ENCODE measurements at regions not wholly inside any gene's neighbourhood (a gene's known extent, or its start where the extent isn't known, plus 50 kb on each side); places are given as distances from the start of the nearest gene placed in this dataset.
"Not testable (repeated sequence)": the region's sequence is repeated elsewhere in the genome, so short reads cannot be mapped to it uniquely, and the experiment has no call there.

DNA sequence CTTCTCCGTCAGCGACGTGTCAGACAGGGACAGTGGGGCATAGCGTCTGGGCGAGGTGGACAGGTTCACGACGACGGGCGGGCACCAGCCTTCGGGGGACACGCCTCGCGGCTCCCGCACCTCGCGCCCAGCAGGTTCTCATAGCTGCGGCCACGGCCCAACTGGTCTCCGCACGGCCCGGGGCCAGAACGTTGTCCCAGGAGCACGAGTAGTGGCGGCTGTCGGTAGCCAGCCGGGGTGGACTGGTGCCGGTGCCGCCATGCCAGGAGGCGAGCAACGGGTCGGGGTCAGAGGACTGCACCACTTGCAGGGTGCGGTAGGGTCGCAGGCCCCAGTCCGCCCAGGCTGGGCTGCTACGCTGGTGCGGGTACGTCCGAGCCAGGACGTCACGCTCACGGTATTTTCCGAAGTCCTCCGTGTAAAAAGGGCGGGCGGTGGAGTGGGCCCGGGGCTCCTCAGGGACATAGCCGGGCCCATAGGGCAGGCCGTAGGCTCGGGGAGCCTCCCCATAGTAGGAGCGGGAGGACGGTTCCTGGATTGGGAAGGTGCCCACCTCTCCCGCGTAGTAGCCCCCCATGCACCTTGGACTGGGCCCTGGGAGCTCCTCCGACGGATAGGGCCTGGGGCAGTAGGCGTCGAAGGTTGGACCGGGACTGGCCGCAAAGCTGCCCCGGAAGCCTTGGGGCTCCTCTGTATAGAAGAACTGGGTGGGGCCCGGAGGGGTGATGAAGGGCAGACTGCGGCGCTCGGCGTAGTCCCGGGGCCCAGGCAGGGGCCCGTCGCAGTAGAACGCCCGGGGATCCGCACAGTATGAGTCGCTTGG, 301.2 kb downstream of the CCDC74A start:
- not testable (repeated sequence) for H3K4me1 Mint-ChIP-seq; H3K27me3 Mint-ChIP-seq; H3K4me3 Mint-ChIP-seq; ATAC-seq (ENCODE audit: low read depth); H3K9me3 Mint-ChIP-seq; H3K36me3 Mint-ChIP-seq; H3K27ac Mint-ChIP-seq; DNase-seq (ENCODE audit: low spot score in 2 of 2)

- H3K4me1 Mint-ChIP-seq; H3K27ac Mint-ChIP-seq; DNase-seq (ENCODE audit: low spot score in 2 of 2); ATAC-seq (ENCODE audit: low read depth); H3K27me3 Mint-ChIP-seq; H3K4me3 Mint-ChIP-seq; H3K36me3 Mint-ChIP-seq; H3K9me3 Mint-ChIP-seq: not testable (repeated sequence)
Observed at GRCh38 chr2:131829456-131830241, 302.0 kb downstream of the CCDC74A start.

DNA sequence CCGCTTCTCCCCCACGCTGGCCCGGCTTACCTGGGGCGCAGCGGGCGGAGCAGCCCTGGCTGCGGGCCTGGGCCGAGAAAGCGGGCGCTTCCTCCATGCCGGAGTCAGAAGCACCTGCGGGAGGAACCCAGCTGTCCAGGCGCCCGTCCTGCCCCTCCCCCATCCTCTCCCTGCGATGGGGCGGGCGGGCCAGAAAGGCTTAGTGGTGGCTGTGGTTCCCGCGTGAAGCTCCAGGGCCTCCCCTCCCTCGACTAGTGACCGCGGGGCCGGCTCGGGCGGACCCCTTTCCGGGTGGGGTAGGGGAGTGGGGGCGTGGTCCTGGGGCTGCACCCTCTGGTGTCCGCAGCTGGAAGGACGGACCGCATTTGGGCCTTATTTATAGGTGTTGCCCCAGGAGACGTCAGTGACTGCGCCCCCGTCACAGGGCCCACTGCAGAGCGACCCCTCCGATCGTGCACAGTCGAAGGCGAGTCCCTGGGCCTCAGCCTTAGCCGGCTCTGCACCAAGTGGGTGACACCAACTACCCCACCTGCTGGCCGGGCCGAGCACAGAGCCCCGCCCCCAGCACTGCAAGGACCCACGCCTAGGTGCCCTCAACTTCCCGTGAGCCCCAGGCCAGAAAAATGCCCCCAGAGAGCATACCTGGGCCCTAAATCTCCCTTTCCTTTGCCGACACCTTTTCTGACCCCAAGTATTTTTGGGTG, 302.7 kb downstream of the CCDC74A start:
- not testable (repeated sequence) for H3K27me3 Mint-ChIP-seq; H3K36me3 Mint-ChIP-seq; H3K27ac Mint-ChIP-seq; ATAC-seq (ENCODE audit: low read depth); H3K4me3 Mint-ChIP-seq; H3K4me1 Mint-ChIP-seq; DNase-seq (ENCODE audit: low spot score in 2 of 2); H3K9me3 Mint-ChIP-seq

DNA sequence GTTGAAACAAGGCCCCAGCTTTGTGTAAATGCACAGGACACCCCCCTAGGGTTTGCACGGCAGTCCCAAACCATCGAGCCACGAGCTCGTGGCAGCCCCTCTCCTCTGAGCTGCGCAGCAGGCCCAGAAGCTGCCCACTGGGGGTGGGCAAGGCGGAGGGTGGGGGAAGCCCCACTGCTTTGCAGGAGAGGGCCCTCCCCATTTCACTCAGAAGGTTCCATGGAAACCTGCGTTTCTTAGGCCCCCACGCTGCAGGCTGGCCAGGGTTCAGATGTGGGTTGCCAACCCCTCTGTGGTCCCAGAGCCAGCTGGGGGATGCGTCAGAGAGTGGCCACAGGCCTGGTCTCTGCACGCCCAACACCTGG, 303.2 kb downstream of the CCDC74A start:
- not testable (repeated sequence) for H3K9me3 Mint-ChIP-seq; H3K4me3 Mint-ChIP-seq; DNase-seq (ENCODE audit: low spot score in 2 of 2); ATAC-seq (ENCODE audit: low read depth); H3K27ac Mint-ChIP-seq; H3K4me1 Mint-ChIP-seq; H3K36me3 Mint-ChIP-seq; H3K27me3 Mint-ChIP-seq

- H3K9me3 Mint-ChIP-seq, H3K4me1 Mint-ChIP-seq: not testable (repeated sequence)
- peak; percentile 59 for ATAC-seq (ENCODE audit: low read depth)
Observed at GRCh38 chr2:131831450-131832208, 303.9 kb downstream of the CCDC74A start.

DNA sequence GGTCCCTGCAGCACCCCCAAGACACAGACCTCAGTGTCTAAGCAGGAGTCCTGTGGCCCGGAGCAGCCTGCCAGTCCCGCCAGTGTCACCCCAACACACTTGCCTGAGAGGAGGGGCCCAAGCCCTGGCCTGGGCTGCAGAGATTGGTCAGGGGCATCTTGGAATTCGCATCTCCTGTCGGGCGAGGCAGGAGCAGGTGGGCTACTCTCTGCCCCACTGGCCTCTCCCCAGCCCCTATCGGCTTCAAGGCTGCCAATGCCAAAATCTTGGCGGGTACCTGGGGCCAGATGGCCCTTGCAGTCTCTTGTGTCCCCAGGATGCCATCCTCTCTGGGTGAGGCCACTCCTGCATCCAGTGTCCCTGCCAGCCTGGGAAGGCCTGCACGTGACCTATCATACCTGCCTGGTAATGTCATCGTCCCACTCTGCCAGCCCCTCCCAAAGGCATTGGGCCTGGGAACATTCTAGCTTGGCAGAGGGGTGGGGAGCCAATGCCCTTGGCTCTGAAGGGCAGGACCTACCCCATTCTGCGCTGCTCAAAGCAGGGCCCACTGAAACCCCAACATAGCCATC, 304.6 kb downstream of the CCDC74A start:
- ATAC-seq (ENCODE audit: low read depth); H3K27me3 Mint-ChIP-seq; H3K4me3 Mint-ChIP-seq; DNase-seq (ENCODE audit: low spot score in 2 of 2); H3K9me3 Mint-ChIP-seq; H3K4me1 Mint-ChIP-seq; H3K27ac Mint-ChIP-seq; H3K36me3 Mint-ChIP-seq: not testable (repeated sequence)

More at GRCh38 chr2:131831450-131832208, 303.9 kb downstream of the CCDC74A start:
- not testable (repeated sequence) for H3K4me3 Mint-ChIP-seq; DNase-seq (ENCODE audit: low spot score in 2 of 2); H3K36me3 Mint-ChIP-seq; H3K27ac Mint-ChIP-seq; H3K27me3 Mint-ChIP-seq

- H3K27me3 Mint-ChIP-seq: peaks cover 10% of the 10 kb centered on the region
- DNase-seq (ENCODE audit: low spot score in 2 of 2); ATAC-seq (ENCODE audit: low read depth); H3K27ac Mint-ChIP-seq; H3K9me3 Mint-ChIP-seq; H3K4me1 Mint-ChIP-seq; H3K4me3 Mint-ChIP-seq; H3K36me3 Mint-ChIP-seq: not testable (repeated sequence)
Observed at GRCh38 chr2:131832917-131833316, 305.2 kb downstream of the CCDC74A start.

- not testable (repeated sequence) for H3K9me3 Mint-ChIP-seq; H3K4me1 Mint-ChIP-seq; H3K4me3 Mint-ChIP-seq; DNase-seq (ENCODE audit: low spot score in 2 of 2); H3K27ac Mint-ChIP-seq; ATAC-seq (ENCODE audit: low read depth); H3K36me3 Mint-ChIP-seq
- H3K27me3 Mint-ChIP-seq: peaks cover 15% of the 10 kb centered on the region
Observed at GRCh38 chr2:131833367-131834202, 305.9 kb downstream of the CCDC74A start.

DNA sequence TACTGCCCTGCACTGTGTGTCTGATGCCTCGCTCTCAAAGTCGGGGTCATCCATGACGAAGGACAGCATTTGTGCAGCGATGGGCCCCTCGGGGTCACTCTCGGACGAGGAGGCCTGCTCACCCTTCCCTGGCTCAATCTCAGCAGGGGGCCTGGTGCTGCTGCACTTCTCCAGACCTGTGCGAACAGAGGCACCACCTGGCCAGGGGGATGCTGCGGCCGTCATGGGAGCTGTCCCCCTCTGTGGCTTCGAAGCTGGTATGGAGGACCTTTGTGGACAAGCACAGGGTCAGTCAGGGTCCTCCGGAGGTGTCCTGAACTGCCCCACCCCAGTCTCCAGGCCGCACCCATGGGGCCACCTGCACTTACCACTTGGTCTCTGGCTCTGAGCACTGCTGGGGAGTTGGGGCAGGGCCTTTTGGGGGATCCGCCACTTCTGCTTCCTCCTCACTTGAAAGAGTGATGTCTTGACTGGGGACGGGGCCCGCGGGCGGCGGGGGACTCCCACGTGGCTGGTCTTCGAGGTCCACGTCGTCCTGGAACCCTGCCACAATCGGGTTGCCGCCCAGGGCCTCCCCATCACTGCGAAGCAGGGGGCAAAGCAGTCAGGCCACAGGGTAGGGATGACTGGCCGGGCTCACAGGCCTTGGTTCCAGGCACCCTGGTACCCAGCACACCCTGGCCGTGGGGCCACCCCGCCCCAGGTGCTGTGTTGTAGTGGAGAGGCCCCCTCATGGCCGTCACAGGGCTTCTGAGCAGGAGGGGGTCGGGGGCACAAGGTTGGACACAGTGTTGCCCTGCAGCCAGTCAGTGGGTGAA, 306.7 kb downstream of the CCDC74A start:
- peaks cover 15% of the 10 kb centered on the region for H3K27me3 Mint-ChIP-seq
- not testable (repeated sequence) for H3K4me1 Mint-ChIP-seq; H3K4me3 Mint-ChIP-seq; DNase-seq (ENCODE audit: low spot score in 2 of 2); ATAC-seq (ENCODE audit: low read depth); H3K27ac Mint-ChIP-seq; H3K9me3 Mint-ChIP-seq; H3K36me3 Mint-ChIP-seq

DNA sequence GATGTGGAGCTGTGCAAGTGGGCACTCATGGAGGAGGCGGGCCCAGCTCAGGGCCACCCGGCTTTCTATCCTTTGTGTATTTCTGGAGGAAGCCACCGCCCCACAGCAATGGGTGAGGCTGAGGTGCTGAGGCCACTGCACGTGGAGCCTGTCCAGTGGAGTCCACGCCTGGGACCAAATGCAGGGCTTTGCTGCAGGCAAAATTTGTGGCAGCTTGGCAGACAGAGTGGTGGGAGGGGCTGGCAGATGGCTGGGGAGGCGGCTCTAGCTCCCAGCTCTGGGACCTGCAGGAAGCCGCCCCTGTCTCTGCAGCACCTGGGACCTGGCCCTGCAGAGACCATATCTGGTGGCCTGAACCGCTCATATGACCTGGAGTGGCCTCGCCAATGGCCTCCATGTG, 307.3 kb downstream of the CCDC74A start:
- H3K9me3 Mint-ChIP-seq; H3K27ac Mint-ChIP-seq; DNase-seq (ENCODE audit: low spot score in 2 of 2); ATAC-seq (ENCODE audit: low read depth); H3K36me3 Mint-ChIP-seq; H3K4me1 Mint-ChIP-seq; H3K4me3 Mint-ChIP-seq: not testable (repeated sequence)
- H3K27me3 Mint-ChIP-seq: peaks cover 15% of the 10 kb centered on the region

DNA sequence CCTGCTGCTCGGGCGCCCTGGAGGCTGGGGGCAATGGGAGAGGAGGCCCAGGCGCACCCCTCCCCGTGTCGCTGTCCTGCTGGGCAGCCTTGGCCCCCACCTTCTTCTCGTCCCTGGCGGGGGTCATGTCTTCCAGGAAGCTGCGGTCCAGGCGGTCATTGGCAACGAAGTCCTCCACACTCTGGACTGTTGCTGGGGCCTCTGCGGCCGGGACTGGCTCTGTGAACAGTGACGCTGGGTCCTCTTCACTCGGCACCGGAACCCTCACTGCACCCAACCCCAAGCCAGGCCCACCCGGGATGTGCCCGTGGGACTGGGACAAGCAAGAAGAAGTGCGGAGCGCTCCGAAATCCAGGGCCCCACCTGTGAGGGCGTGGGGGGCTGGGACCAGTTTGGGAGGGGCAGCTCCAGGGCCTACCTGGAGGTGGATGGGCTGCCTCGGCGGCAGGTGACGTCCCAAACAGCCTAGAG, 308.0 kb downstream of the CCDC74A start:
- no peak for ATAC-seq (ENCODE audit: low read depth)

DNA sequence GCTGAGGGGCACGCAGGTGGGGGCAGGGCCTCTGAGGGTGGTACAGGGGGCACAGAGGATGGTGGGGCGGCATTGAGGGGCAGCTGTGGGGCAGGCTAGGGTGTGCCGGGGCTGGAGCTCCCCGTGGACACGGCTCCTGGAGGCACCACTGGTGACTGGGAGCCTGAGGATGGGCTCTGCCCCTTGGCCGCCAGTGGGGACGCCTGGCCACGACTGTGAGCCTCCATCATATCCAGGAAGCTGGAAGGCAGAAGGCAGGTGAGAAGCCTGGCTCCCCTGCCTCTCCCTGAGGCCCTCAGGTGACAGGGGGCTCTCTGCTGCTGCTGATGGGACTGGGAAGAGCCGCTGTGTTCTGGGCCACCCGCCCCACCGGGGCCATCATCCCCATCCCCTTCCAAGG, 308.4 kb downstream of the CCDC74A start:
- H3K27ac Mint-ChIP-seq: not testable (repeated sequence)

More for the DNA sequence above, 308.0 kb downstream of the CCDC74A start:
- Mint-ChIP-seq H3K9me3 (no peaks in the 10 kb centered on the region), H3K4me3 (no peak overlapping the region), H3K4me1 (no peaks in the 10 kb centered on the region), H3K27me3 (peaks cover 15% of the 10 kb centered on the region), H3K36me3 (no peaks in the 10 kb centered on the region), H3K27ac (no peak overlapping the region)
- DNase-seq (ENCODE audit: low spot score in 2 of 2): no peak

More for the DNA sequence above, 308.4 kb downstream of the CCDC74A start:
- not testable (repeated sequence) for H3K9me3 Mint-ChIP-seq; H3K4me1 Mint-ChIP-seq; DNase-seq (ENCODE audit: low spot score in 2 of 2); H3K4me3 Mint-ChIP-seq; H3K36me3 Mint-ChIP-seq; ATAC-seq (ENCODE audit: low read depth)
- H3K27me3 Mint-ChIP-seq: peaks cover 15% of the 10 kb centered on the region
